Natural killer cell treated with Interleukin-12 subunit alpha and Interleukin-12 subunit beta and Interleukin-15 and Interleukin-18, amount 100 ng/mL, for 72 hours (primary cell): ENCODE measurements at regions not wholly inside any gene's neighbourhood (a gene's known extent, or its start where the extent isn't known, plus 50 kb on each side); places are given as distances from the start of the nearest gene placed in this dataset.

Source experiments
- ATAC-seq, 2 donors: fragments of 150-1000 bp; cut with Tn5 transposase in 1 of 2; sonication (Bioruptor Pico), chemical (Tn5 transposase) in 1 of 2; 2 replicates each; pipeline ENCODE4 v1.10.0; 2021
- DNase-seq: peaks from one replicate; pipeline ENCODE4 v3.0.0; 2022; ENCODE audit warnings: low spot score
- H3K27ac Mint-ChIP-seq, 2 donors: 1 replicate in 1 of 2; 2 replicates in 1 of 2; pipeline ENCODE4 v1.8.0; 2022; ENCODE audit warnings: mixed read lengths in 2 of 2, mild to moderate bottlenecking in 1 of 2, moderate library complexity in 1 of 2
- H3K27me3 Mint-ChIP-seq, 2 donors: 1 replicate in 1 of 2; 2 replicates in 1 of 2; pipeline ENCODE4 v1.8.0; 2022; ENCODE audit warnings: mixed read lengths in 2 of 2
- H3K36me3 Mint-ChIP-seq: one replicate; pipeline ENCODE4 v1.8.0; 2022; ENCODE audit warnings: mixed read lengths
- H3K4me1 Mint-ChIP-seq, 2 donors: 1 replicate in 1 of 2; 2 replicates in 1 of 2; pipeline ENCODE4 v1.8.0; 2022; ENCODE audit warnings: low read depth in 2 of 2, mixed read lengths in 2 of 2, mild to moderate bottlenecking in 1 of 2
- H3K4me3 Mint-ChIP-seq: one replicate; pipeline ENCODE4 v1.8.0; 2022; ENCODE audit warnings: mixed read lengths
- H3K9me3 Mint-ChIP-seq: 2 replicates; pipeline ENCODE4 v1.8.0; 2022; ENCODE audit warnings: mixed read lengths

GRCh38 chr6:16965689-16966088 is 136.2 kb upstream of the STMND1 start:
- H3K4me1 Mint-ChIP-seq: peaks cover 6 to 8% of the 10 kb centered on the region in 2 donors

GRCh38 chr6:16964553-16965499 is 137.0 kb upstream of the STMND1 start:
- H3K4me1 Mint-ChIP-seq: peaks cover 6 to 8% of the 10 kb centered on the region in 2 donors
- no peak overlapping the region for H3K4me3 Mint-ChIP-seq
- no peak overlapping the region for H3K27ac Mint-ChIP-seq
- no peaks in the 10 kb centered on the region for H3K9me3 Mint-ChIP-seq
- peak; percentile 80 to 87 for ATAC-seq
- no peaks in the 10 kb centered on the region for H3K36me3 Mint-ChIP-seq
- H3K27me3 Mint-ChIP-seq: peaks cover 29 to 35% of the 10 kb centered on the region in 2 donors
- DNase-seq: peak; percentile 64

More at GRCh38 chr6:16965689-16966088, 136.2 kb upstream of the STMND1 start:
- no peak for ATAC-seq
- Mint-ChIP-seq H3K4me3 (no peak overlapping the region), H3K27me3 (peaks cover 32 to 35% of the 10 kb centered on the region in 2 donors), H3K27ac (no peak overlapping the region), H3K9me3 (no peaks in the 10 kb centered on the region), H3K36me3 (no peaks in the 10 kb centered on the region)
- DNase-seq: no peak

DNA sequence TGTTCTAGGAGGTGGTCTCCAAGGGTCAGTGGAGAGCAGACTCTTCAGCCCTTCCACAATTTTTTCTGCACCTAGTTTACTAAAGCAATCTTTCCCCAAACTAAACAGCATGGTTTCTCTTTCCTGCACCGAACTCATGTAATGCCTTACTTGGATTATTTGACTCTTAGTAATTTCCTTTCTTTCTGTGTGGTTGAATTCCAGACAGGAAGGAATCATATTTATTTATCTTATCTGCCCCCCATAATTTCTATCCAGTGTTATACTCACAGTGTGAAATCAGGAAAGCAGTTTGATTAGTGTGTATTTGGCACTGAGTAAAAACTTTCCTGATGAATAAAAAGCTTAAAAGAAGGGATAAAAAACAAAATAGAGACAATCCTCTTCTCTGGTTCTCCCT is 140.3 kb upstream of the STMND1 start:
- Mint-ChIP-seq H3K4me3 (no peak overlapping the region), H3K9me3 (no peaks in the 10 kb centered on the region), H3K27me3 (peaks cover 24 to 35% of the 10 kb centered on the region in 2 donors), H3K36me3 (no peaks in the 10 kb centered on the region), H3K27ac (no peak overlapping the region), H3K4me1 (peaks cover 6 to 8% of the 10 kb centered on the region in 2 donors)
- no peak for DNase-seq
- no peak for ATAC-seq

GRCh38 chr6:16959789-16960188 is 142.1 kb upstream of the STMND1 start:
- peaks cover 5 to 10% of the 10 kb centered on the region in 2 donors for H3K4me1 Mint-ChIP-seq
- ATAC-seq (no peak), DNase-seq (no peak)
- no peak overlapping the region for H3K4me3 Mint-ChIP-seq
- peaks cover 23 to 39% of the 10 kb centered on the region in 2 donors for H3K27me3 Mint-ChIP-seq
- no peaks in the 10 kb centered on the region for H3K36me3 Mint-ChIP-seq
- no peak overlapping the region for H3K27ac Mint-ChIP-seq
- H3K9me3 Mint-ChIP-seq: no peaks in the 10 kb centered on the region

DNA sequence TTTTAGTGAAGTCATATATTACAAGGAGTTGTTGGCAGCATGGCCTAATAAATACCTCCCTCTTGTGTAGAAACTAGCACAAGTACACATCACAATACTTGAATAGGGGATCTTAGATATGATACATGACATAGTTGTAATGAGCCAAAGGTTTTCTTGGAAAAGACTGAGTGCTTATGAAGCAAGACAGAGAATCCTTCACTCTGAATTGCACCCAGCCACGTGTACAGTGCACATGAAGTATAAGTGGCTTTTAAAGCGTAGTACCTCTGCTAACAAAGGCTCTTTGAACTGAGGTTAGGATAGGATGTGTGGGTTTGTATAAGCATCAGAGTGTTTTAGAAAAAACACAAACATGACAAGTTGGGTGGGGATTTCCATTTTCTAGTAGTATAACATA is 145.5 kb upstream of the STMND1 start:
- H3K36me3 Mint-ChIP-seq: no peaks in the 10 kb centered on the region
- H3K27me3 Mint-ChIP-seq: peaks cover 21 to 35% of the 10 kb centered on the region in 2 donors
- no peaks in the 10 kb centered on the region for H3K9me3 Mint-ChIP-seq
- H3K4me3 Mint-ChIP-seq: no peak overlapping the region
- H3K27ac Mint-ChIP-seq: no peak overlapping the region
- ATAC-seq: no peak
- no peak for DNase-seq
- H3K4me1 Mint-ChIP-seq: peaks cover 0 to 9% of the 10 kb centered on the region in 2 donors

DNA sequence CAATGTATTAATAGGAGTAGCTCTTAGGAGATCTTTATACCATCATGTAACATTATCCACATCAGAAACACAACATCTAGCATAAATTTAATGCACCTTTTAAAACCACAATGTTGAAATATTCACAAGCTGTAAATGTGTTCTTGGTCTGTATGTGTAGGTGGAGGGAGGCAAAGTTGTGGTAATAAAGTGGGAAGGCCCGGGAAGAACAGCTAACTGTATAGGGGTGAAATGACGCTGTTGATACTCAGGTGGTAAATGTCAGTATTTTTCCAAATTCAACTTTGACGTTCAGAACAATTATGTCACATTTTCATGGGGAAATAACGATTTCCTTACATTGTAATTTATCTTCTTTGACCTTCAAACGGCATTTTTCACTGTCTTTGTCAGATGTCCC is 146.0 kb upstream of the STMND1 start:
- Mint-ChIP-seq H3K36me3 (no peaks in the 10 kb centered on the region), H3K9me3 (no peaks in the 10 kb centered on the region), H3K27me3 (peaks cover 23 to 35% of the 10 kb centered on the region in 2 donors), H3K4me3 (no peak overlapping the region), H3K27ac (no peak overlapping the region), H3K4me1 (peaks cover 0 to 9% of the 10 kb centered on the region in 2 donors)
- DNase-seq (no peak), ATAC-seq (no peak)

DNA sequence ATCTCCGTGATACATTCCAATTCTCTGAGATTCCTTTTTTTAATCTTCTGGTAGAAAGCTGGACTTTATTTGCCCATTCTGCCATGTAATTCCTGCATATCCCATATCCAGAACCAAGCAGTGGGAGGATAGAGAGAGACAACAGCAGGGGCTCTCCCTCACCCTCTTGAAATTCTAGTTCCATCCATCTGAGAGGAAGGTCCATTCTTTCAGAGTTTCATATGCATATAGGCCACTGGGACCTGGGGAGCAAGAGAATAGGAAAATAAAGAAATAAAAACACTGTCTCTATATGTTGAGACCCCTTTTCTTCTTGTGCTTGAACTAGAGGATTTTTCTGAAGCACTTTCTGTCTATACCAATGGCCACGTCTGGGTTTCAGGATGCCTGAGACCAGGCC is 147.9 kb upstream of the STMND1 start:
- H3K9me3 Mint-ChIP-seq: no peaks in the 10 kb centered on the region
- DNase-seq (no peak), ATAC-seq (no peak)
- no peaks in the 10 kb centered on the region for H3K36me3 Mint-ChIP-seq
- no peak overlapping the region for H3K4me3 Mint-ChIP-seq
- no peak overlapping the region for H3K27ac Mint-ChIP-seq
- H3K4me1 Mint-ChIP-seq: peaks cover 0 to 9% of the 10 kb centered on the region in 2 donors
- peaks cover 21% of the 10 kb centered on the region in 2 donors for H3K27me3 Mint-ChIP-seq

GRCh38 chr6:16953446-16953845 is 148.4 kb upstream of the STMND1 start:
- H3K27ac Mint-ChIP-seq: no peak overlapping the region
- H3K27me3 Mint-ChIP-seq: peaks cover 19 to 21% of the 10 kb centered on the region in 2 donors
- DNase-seq (no peak), ATAC-seq (no peak)
- H3K4me1 Mint-ChIP-seq: peaks cover 0 to 9% of the 10 kb centered on the region in 2 donors
- no peaks in the 10 kb centered on the region for H3K36me3 Mint-ChIP-seq
- H3K9me3 Mint-ChIP-seq: no peaks in the 10 kb centered on the region
- H3K4me3 Mint-ChIP-seq: no peak overlapping the region

- peaks cover 24 to 30% of the 10 kb centered on the region in 2 donors for H3K27me3 Mint-ChIP-seq
- ATAC-seq: no peak
- H3K4me3 Mint-ChIP-seq: no peak overlapping the region
- no peaks in the 10 kb centered on the region for H3K36me3 Mint-ChIP-seq
- H3K9me3 Mint-ChIP-seq: no peaks in the 10 kb centered on the region
- H3K27ac Mint-ChIP-seq: no peak overlapping the region
- H3K4me1 Mint-ChIP-seq: peaks cover 0 to 4% of the 10 kb centered on the region in 2 donors
- no peak for DNase-seq
Observed at GRCh38 chr6:16950825-16951495, 150.9 kb upstream of the STMND1 start.

DNA sequence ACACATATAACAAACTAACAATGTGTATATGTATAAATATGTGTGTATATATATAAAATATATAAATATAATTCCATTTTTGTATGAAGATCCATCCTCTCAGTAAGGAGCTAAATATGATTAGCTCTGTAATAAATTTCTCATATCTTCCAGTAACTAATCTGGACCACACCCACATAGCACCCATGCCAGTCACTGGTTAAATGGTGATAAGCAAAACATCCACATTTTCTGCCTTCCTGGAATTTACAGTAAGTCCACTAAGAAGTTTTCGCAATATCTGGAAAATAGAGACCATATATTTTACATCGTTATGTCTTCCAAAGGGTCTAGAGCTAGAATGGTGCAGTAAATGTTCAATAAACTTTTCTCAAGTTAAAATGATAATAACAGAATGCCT is 151.5 kb upstream of the STMND1 start:
- Mint-ChIP-seq H3K27ac (no peak overlapping the region), H3K9me3 (no peaks in the 10 kb centered on the region), H3K36me3 (no peaks in the 10 kb centered on the region), H3K4me1 (no peaks in the 10 kb centered on the region), H3K27me3 (peaks cover 21 to 29% of the 10 kb centered on the region in 2 donors), H3K4me3 (no peak overlapping the region)
- DNase-seq (no peak), ATAC-seq (no peak)

DNA sequence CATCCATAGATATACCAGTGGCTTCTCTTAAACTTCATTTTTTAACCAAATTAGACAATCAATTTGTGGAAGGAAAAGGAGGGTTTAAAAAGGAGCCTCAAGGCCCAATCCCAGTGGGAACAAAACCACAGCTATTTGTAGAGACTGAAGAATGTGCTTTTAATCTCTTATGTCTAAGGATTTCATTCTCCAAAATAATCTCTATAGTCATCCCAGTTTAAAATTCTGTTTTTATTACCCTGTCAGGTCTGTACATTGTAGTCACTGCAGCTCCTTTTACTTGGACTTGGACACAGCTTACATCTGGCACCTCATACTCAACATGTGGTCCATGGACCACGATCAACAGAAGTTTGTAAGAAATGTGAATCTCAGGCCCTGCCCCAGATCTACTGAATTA is 152.1 kb upstream of the STMND1 start:
- Mint-ChIP-seq H3K27me3 (peaks cover 21 to 29% of the 10 kb centered on the region in 2 donors), H3K4me1 (no peaks in the 10 kb centered on the region), H3K36me3 (no peaks in the 10 kb centered on the region), H3K27ac (no peak overlapping the region), H3K4me3 (no peak overlapping the region), H3K9me3 (no peaks in the 10 kb centered on the region)
- DNase-seq (no peak), ATAC-seq (no peak)

DNA sequence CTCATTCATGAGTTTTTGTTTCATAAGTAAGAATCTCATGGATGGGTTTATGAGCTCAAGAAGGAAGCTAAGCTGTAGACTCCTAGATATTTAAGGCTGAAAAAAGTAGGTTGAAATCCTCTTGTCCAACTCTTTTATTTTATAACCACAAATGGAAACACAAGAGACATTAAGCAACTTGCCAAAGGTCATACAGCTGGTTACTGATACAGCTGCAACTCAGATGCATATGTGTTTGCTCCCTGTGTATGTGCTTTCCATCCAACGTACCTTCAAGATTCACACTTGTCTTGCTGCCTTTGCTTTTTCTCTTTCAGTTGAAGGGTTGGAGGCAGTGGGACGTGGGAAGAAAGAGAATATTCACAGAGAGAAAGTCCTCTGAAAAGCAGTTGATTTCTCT is 153.5 kb upstream of the STMND1 start:
- Mint-ChIP-seq H3K27me3 (peaks cover 20 to 31% of the 10 kb centered on the region in 2 donors), H3K4me3 (no peak overlapping the region), H3K4me1 (no peaks in the 10 kb centered on the region), H3K9me3 (no peaks in the 10 kb centered on the region), H3K27ac (no peak overlapping the region), H3K36me3 (no peaks in the 10 kb centered on the region)
- DNase-seq: no peak
- ATAC-seq: no peak

GRCh38 chr6:16947375-16948015 is 154.4 kb upstream of the STMND1 start:
- H3K9me3 Mint-ChIP-seq: no peaks in the 10 kb centered on the region
- H3K36me3 Mint-ChIP-seq: no peaks in the 10 kb centered on the region
- H3K4me3 Mint-ChIP-seq: no peak overlapping the region
- H3K27me3 Mint-ChIP-seq: peaks cover 19 to 27% of the 10 kb centered on the region in 2 donors
- no peaks in the 10 kb centered on the region for H3K4me1 Mint-ChIP-seq
- no peak for DNase-seq
- no peak for ATAC-seq
- H3K27ac Mint-ChIP-seq: no peak overlapping the region

DNA sequence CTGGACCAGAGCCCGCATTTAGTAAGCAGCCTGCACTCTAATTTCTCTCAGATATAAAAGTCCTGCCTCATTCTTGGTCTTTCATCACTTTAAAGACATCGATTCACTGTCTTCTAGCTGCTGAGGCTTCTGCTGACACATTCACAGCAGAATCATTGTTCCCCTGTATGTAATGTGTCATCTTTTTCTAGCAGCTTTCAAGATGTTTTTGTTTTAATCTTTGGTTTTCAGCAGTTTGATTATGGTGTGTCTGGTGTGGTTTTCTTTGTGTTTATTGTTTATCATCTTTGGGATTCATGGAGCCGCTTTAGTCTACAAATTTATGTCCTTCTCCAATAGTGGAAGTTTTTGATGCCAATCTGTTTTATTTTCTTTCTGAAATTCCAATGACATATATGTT is 157.3 kb upstream of the STMND1 start:
- Mint-ChIP-seq H3K9me3 (no peaks in the 10 kb centered on the region), H3K4me1 (no peaks in the 10 kb centered on the region), H3K4me3 (no peak overlapping the region), H3K36me3 (no peaks in the 10 kb centered on the region), H3K27ac (no peak overlapping the region), H3K27me3 (peaks cover 29 to 33% of the 10 kb centered on the region in 2 donors)
- ATAC-seq: no peak
- DNase-seq: no peak
